ENCODE measurements at regions not wholly inside any gene's neighbourhood (a gene's known extent, or its start where the extent isn't known, plus 50 kb on each side); places are given as distances from the start of the nearest gene placed in this dataset.
A peak's percentile ranks its signal among the peaks of the same experiment; 100 is the strongest.

DNA sequence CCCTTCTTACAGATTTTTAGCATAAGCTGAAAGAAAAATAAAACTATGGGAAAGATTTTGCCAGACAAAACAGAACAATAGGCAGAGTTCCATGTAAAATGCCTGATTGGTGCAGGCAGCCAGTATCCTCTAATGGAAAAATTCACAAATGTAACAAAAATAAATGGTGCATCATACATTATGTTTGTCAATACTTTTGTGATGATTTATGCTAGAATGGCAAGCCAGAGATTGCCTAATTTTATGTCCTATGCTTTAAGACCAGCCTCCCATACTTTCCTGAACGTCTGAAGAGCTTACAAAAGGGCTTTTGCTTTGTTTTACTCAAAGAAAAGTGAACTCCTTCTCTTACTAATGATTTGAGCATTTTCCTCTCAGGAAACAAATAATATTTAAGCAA lies 81.5 kb upstream of the KCNJ15 start:
- no peak overlapping the region for H3K4me3 ChIP-seq (ENCODE audit: control insufficient read depth in 1 of 7, extremely low read depth in 1 of 7, insufficient read depth in 4 of 7, low read depth in 2 of 7, low read length in 6 of 7)
- H3K36me3 ChIP-seq (ENCODE audit: control insufficient read depth in 4 of 4, insufficient read depth in 4 of 4, low read length in 3 of 4) = no peaks in the 10 kb centered on the region
- no peaks in the 10 kb centered on the region for H3K4me1 ChIP-seq (ENCODE audit: control extremely low read depth in 1 of 4, control insufficient read depth in 4 of 4, insufficient read depth in 4 of 4, low read length in 3 of 4)
- H3K27me3 ChIP-seq (replicated peaks in 2 of 5; ENCODE audit: control insufficient read depth in 4 of 5, insufficient read depth in 5 of 5, low read length in 4 of 5) = no peaks in the 10 kb centered on the region
- ChIA-PET CTCF (no interaction called here), POLR2A (interaction anchor here (0.6 kb wide), 1 partner anchor 178 kb away, joined by 4 read pairs; no protein-coding TSS in a partner anchor)
- H3K27ac ChIP-seq (ENCODE audit: insufficient read depth in 1 of 2, low read depth in 1 of 2, low read length in 2 of 2, poor library complexity in 1 of 2, severe bottlenecking in 2 of 2) = no peak overlapping the region
- DNase-seq = no peak
- WGBS (ENCODE audit: insufficient coverage) = 100% methylated on average over 1 of the region's 1 CpG
- H3K9me3 ChIP-seq (ENCODE audit: control extremely low read depth in 1 of 5, control insufficient read depth in 4 of 5, insufficient read depth in 2 of 5, low read depth in 1 of 5, low read length in 4 of 5) = peaks cover 0 to 2% (median 0%) of the 10 kb centered on the region in 5 experiments

DNA sequence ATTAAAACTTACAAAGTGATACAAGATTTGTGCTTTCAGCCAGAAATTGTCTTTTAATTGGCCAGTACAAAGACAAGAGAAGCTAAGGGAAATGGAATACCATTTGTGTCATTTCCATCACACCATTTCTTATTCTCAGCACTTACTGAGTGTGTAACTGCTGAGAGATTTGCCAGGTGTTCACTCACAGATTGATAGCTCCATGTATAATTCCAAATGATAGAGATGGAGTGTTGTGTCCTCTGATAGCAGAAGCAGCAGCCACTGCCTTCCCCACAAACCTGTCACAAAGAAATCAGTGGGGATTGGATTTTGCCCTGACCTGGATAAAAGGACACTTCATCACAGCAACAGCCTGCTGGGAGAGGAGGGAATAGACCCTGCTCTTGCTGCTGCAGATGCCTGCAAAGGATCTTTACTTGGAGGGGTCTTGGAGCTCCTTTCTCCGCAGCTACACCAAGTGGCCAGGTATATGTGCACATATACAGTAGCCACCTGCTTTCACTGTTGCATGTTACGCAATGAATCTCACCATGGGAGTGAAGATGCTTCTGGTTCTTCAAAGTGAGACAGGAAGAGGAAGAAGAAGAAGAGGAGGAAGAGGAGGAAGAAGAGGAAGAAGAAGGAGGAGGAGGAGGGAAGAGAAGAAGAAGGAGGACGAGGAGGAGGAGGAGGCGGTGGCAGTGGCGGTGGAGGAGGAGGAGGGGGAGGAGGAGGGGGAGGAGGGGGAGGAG lies 78.7 kb upstream of the KCNJ15 start:
- POLR2A ChIA-PET = no interaction called here
- Histone ChIP-seq H3K27me3 (replicated peaks in 2 of 5; ENCODE audit: control insufficient read depth in 4 of 5, insufficient read depth in 5 of 5, low read length in 4 of 5) (peaks cover 0 to 3% (median 0%) of the 10 kb centered on the region in 5 experiments), H3K4me3 (ENCODE audit: control insufficient read depth in 1 of 7, extremely low read depth in 1 of 7, insufficient read depth in 4 of 7, low read depth in 2 of 7, low read length in 6 of 7) (no peak overlapping the region), H3K9me3 (ENCODE audit: control extremely low read depth in 1 of 5, control insufficient read depth in 4 of 5, insufficient read depth in 2 of 5, low read depth in 1 of 5, low read length in 4 of 5) (peaks cover 0 to 2% (median 0%) of the 10 kb centered on the region in 5 experiments), H3K4me1 (ENCODE audit: control extremely low read depth in 1 of 4, control insufficient read depth in 4 of 4, insufficient read depth in 4 of 4, low read length in 3 of 4) (no peaks in the 10 kb centered on the region), H3K27ac (ENCODE audit: insufficient read depth in 1 of 2, low read depth in 1 of 2, low read length in 2 of 2, poor library complexity in 1 of 2, severe bottlenecking in 2 of 2) (no peak overlapping the region), H3K36me3 (ENCODE audit: control insufficient read depth in 4 of 4, insufficient read depth in 4 of 4, low read length in 3 of 4) (no peaks in the 10 kb centered on the region)
- no peak for DNase-seq
- CTCF ChIA-PET = interaction anchor here (1.1 kb wide), 1 partner anchor 9 kb away, joined by 3 read pairs; no protein-coding TSS in a partner anchor
- 90% methylated on average over 2 of the region's 5 CpGs for WGBS (ENCODE audit: insufficient coverage)

DNA sequence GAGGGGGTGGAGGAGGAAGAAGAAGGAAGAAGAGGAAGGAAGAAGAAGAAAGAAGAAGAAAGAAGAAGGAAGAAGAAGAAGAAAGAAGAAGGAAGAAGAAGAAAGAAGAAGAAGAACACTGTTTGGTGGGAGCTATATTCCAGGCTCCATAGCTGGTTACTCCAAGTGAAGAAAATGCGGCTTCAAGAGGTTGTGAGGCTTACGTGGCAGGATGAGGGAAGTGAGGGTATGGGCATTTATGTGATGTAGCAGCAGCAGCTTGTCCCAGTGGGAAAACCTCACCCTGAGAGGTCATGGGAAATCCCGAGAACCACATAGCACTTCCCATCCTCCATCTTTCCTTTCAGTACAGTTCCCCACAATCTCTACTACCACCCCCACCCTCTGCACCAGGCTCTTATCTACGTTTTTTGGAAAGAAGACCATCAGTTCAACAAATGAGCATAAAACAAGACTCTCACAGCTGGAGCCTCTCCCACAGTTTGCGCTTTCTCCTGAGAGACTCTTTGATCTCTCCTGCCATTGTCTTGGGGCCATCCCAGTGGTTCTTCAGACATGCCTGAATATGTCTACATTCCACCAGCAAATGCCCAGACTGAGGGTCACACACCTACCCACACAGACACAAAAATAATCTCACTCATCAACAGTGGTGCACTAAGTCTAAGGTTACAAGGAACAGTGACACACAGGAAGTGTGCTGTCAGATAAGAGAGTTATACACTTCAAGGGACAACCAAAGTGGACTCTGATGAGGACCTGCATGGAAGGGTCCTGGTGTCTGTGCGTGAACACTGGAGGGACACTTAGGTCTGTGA lies 77.9 kb upstream of the KCNJ15 start:
- Histone ChIP-seq H3K27ac (ENCODE audit: insufficient read depth in 1 of 2, low read depth in 1 of 2, low read length in 2 of 2, poor library complexity in 1 of 2, severe bottlenecking in 2 of 2) (no peak overlapping the region), H3K9me3 (ENCODE audit: control extremely low read depth in 1 of 5, control insufficient read depth in 4 of 5, insufficient read depth in 2 of 5, low read depth in 1 of 5, low read length in 4 of 5) (peaks cover 0 to 2% (median 0%) of the 10 kb centered on the region in 5 experiments), H3K4me3 (ENCODE audit: control insufficient read depth in 1 of 7, extremely low read depth in 1 of 7, insufficient read depth in 4 of 7, low read depth in 2 of 7, low read length in 6 of 7) (no peak overlapping the region), H3K27me3 (replicated peaks in 2 of 5; ENCODE audit: control insufficient read depth in 4 of 5, insufficient read depth in 5 of 5, low read length in 4 of 5) (peaks cover 0 to 3% (median 0%) of the 10 kb centered on the region in 5 experiments), H3K4me1 (ENCODE audit: control extremely low read depth in 1 of 4, control insufficient read depth in 4 of 4, insufficient read depth in 4 of 4, low read length in 3 of 4) (no peaks in the 10 kb centered on the region), H3K36me3 (ENCODE audit: control insufficient read depth in 4 of 4, insufficient read depth in 4 of 4, low read length in 3 of 4) (no peaks in the 10 kb centered on the region)
- ChIA-PET POLR2A (no interaction called here), CTCF (interaction anchor here (1.2 kb wide), 2 partner anchors 10 to 18 kb away, joined by 3 read pairs; no protein-coding TSS in a partner anchor)
- peak in 1 of 3 donors; percentile 9 for DNase-seq
- WGBS (ENCODE audit: insufficient coverage) = 100% methylated on average over 5 of the region's 6 CpGs

DNA sequence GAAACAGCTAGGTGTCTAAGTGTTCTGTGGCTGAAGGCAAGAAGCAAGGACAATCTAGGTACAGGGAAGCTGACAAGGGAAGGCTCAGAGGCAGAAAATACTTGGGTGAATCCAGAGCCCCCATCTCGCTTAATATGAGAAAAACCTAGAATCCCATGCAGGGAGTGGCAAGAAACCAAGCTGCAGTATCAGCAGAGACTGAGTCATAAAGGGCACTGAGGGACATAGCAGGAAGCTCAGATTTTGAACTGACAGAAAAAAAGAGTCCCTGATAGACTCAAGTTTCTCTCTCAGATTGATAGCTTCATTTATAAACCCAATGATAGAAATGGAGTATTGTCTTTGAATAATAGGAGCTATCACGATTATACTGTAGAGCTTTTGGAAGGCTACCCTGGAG lies 77.3 kb upstream of the KCNJ15 start:
- Histone ChIP-seq H3K9me3 (ENCODE audit: control extremely low read depth in 1 of 5, control insufficient read depth in 4 of 5, insufficient read depth in 2 of 5, low read depth in 1 of 5, low read length in 4 of 5) (peaks cover 0 to 2% (median 0%) of the 10 kb centered on the region in 5 experiments), H3K36me3 (ENCODE audit: control insufficient read depth in 4 of 4, insufficient read depth in 4 of 4, low read length in 3 of 4) (no peaks in the 10 kb centered on the region), H3K27me3 (replicated peaks in 2 of 5; ENCODE audit: control insufficient read depth in 4 of 5, insufficient read depth in 5 of 5, low read length in 4 of 5) (peaks cover 0 to 3% (median 0%) of the 10 kb centered on the region in 5 experiments), H3K4me1 (ENCODE audit: control extremely low read depth in 1 of 4, control insufficient read depth in 4 of 4, insufficient read depth in 4 of 4, low read length in 3 of 4) (no peaks in the 10 kb centered on the region), H3K27ac (ENCODE audit: insufficient read depth in 1 of 2, low read depth in 1 of 2, low read length in 2 of 2, poor library complexity in 1 of 2, severe bottlenecking in 2 of 2) (no peak overlapping the region), H3K4me3 (ENCODE audit: control insufficient read depth in 1 of 7, extremely low read depth in 1 of 7, insufficient read depth in 4 of 7, low read depth in 2 of 7, low read length in 6 of 7) (no peak overlapping the region)
- DNase-seq = no peak
- ChIA-PET CTCF (interaction anchor here (0.9 to 1.2 kb wide), 3 partner anchors 9 to 20 kb away, joined by 3 to 4 read pairs (median 3); no protein-coding TSS in a partner anchor), POLR2A (no interaction called here)
- 100% methylated on average over 2 of the region's 2 CpGs for WGBS (ENCODE audit: insufficient coverage)

DNA sequence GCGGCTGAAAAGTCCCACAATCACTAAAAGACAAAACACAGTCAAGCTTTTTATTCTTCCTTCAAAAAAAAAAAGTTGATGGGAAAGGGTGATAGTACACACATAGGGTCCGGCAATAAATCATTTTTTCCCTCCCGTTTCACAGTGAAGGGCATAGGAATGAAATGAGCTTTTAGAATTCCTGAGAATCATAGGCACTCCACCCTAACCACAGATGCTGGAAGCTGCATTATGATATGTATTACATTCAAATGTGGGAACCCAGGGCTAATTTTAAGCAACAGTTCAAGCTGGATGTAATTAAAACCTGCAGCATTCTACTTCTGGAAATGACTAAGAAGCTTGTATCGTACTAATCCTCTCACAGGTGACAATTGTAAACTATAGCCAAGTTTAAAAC lies 75.7 kb upstream of the KCNJ15 start:
- ChIA-PET POLR2A (no interaction called here), CTCF (no interaction called here)
- DNase-seq = no peak
- peaks cover 0 to 5% (median 2%) of the 10 kb centered on the region in 5 experiments for H3K9me3 ChIP-seq (ENCODE audit: control extremely low read depth in 1 of 5, control insufficient read depth in 4 of 5, insufficient read depth in 2 of 5, low read depth in 1 of 5, low read length in 4 of 5)
- H3K27me3 ChIP-seq (replicated peaks in 2 of 5; ENCODE audit: control insufficient read depth in 4 of 5, insufficient read depth in 5 of 5, low read length in 4 of 5) = peaks cover 0 to 3% (median 0%) of the 10 kb centered on the region in 5 experiments
- no peaks in the 10 kb centered on the region for H3K36me3 ChIP-seq (ENCODE audit: control insufficient read depth in 4 of 4, insufficient read depth in 4 of 4, low read length in 3 of 4)
- WGBS (ENCODE audit: insufficient coverage) = 100% methylated on average over 2 of the region's 4 CpGs
- H3K4me1 ChIP-seq (ENCODE audit: control extremely low read depth in 1 of 4, control insufficient read depth in 4 of 4, insufficient read depth in 4 of 4, low read length in 3 of 4) = no peaks in the 10 kb centered on the region
- H3K27ac ChIP-seq (ENCODE audit: insufficient read depth in 1 of 2, low read depth in 1 of 2, low read length in 2 of 2, poor library complexity in 1 of 2, severe bottlenecking in 2 of 2) = no peak overlapping the region
- H3K4me3 ChIP-seq (ENCODE audit: control insufficient read depth in 1 of 7, extremely low read depth in 1 of 7, insufficient read depth in 4 of 7, low read depth in 2 of 7, low read length in 6 of 7) = no peak overlapping the region

DNA sequence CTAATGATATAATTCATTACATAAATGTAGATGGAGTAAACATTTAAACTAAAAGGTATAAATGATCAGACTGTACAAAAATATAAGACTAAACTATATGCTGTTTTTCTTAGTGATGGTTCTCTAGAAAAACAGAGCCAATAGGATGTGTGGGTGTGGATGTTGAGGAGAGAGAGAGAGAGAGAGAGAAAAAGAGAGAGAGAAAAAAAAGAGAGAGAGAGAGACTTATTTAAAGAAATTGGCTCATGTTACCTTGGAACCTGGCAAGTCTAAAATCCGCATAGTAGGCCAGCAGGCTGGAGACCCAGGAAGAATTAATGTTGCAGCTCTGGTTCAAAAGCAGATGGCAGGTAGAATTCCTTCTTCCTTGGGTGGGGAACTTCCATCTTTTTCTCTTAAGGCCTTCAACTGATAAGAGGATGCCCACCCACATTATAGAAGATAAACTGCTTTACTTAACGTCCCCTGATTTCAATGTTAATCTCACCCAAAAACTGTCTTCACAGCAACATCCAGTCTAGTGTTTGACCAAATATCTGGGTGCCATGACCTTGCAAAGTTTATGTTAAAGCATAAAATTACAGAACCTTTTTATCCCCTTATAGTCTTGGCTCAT lies 74.3 kb upstream of the KCNJ15 start:
- Histone ChIP-seq H3K27me3 (replicated peaks in 2 of 5; ENCODE audit: control insufficient read depth in 4 of 5, insufficient read depth in 5 of 5, low read length in 4 of 5) (peaks cover 0 to 3% (median 0%) of the 10 kb centered on the region in 5 experiments), H3K9me3 (ENCODE audit: control extremely low read depth in 1 of 5, control insufficient read depth in 4 of 5, insufficient read depth in 2 of 5, low read depth in 1 of 5, low read length in 4 of 5) (peaks cover 0 to 15% (median 2%) of the 10 kb centered on the region in 5 experiments), H3K4me3 (ENCODE audit: control insufficient read depth in 1 of 7, extremely low read depth in 1 of 7, insufficient read depth in 4 of 7, low read depth in 2 of 7, low read length in 6 of 7) (no peak overlapping the region), H3K4me1 (ENCODE audit: control extremely low read depth in 1 of 4, control insufficient read depth in 4 of 4, insufficient read depth in 4 of 4, low read length in 3 of 4) (no peaks in the 10 kb centered on the region), H3K27ac (ENCODE audit: insufficient read depth in 1 of 2, low read depth in 1 of 2, low read length in 2 of 2, poor library complexity in 1 of 2, severe bottlenecking in 2 of 2) (no peak overlapping the region), H3K36me3 (ENCODE audit: control insufficient read depth in 4 of 4, insufficient read depth in 4 of 4, low read length in 3 of 4) (no peaks in the 10 kb centered on the region)
- DNase-seq = no peak
- ChIA-PET CTCF (no interaction called here), POLR2A (no interaction called here)
- WGBS (ENCODE audit: insufficient coverage) = 100% methylated on average over 1 of the region's 2 CpGs
